HG03139 (cell line): ENCODE measurements at regions not wholly inside any gene's neighbourhood (a gene's known extent, or its start where the extent isn't known, plus 50 kb on each side); places are given as distances from the start of the nearest gene placed in this dataset.

Source experiments
- ATAC-seq: cut with Tn5 transposase; IDR thresholded peaks from one replicate; pipeline ENCODE4 v1.9.1; 2021; ENCODE audit not compliant: unreplicated experiment

GRCh38 chr6:100269189-100269588 is 195.5 kb downstream of the SIM1 start:
- no peak for ATAC-seq

DNA sequence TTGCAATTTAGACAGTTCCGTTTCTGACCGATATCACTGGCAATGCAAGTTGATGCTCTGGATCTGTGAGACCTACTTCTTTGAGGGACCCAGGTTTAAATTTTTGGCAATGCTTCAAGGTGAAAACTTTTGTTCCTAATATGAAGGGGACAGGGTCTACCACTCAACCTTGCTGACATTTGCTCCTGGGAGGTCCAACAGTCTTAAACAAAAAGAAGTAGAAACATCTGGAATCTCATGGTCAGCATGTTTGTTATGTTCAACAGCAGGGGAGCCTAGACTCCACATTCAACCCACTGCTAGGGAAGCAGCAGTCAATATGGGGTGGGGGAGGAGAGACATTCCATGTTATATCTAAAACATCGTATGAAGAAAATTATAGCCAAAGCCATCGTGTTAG is 196.4 kb downstream of the SIM1 start:
- ATAC-seq, result no peak

GRCh38 chr6:100267721-100268123 is 197.0 kb downstream of the SIM1 start:
- no peak for ATAC-seq

GRCh38 chr6:100266494-100267401 is 198.0 kb downstream of the SIM1 start:
- no peak for ATAC-seq

DNA sequence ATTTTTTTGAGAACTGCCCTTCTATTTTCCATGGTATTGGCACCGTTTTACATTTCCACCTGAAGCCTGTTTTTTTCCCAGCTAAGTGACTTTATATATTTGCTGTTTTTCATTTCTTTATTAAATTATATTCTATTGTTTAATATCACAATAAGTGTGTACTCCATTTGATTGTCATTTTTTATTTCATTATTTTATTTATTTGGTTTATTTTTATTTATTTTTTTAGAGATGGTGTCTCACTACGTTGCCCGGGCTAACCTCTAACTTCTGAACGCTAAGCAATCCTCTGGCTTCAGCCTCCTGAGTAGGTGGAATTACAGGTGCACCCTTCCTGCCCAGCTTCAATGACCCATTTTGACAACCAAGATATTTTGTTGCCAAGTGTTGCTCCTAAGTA is 202.6 kb downstream of the SIM1 start:
- ATAC-seq, result no peak

- ATAC-seq, result no peak
These were observed 203.2 kb downstream of the SIM1 start for GRCh38 chr6:100261486-100261885.

- ATAC-seq, result no peak
These were observed 204.1 kb downstream of the SIM1 start for GRCh38 chr6:100260584-100260983.

DNA sequence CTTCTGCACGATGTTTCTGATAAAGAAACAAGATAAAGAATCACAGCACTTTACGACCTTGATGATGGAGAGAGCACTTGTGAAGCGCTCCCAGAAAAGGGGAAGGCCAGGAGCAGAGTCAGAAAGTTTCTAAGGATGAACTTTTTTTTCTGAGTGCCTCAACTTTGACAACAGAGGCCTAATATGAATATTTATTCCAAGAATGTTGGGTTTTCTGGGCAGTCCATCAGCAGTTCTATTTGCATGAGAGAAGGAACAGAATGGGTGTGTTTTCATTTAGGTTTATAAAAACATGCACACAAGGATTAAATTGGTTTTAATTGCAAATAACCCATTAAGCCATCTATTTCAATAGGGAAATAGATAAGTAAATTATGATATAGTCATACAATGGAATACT is 204.9 kb downstream of the SIM1 start:
- no peak for ATAC-seq

- ATAC-seq, result no peak
These were observed 206.0 kb downstream of the SIM1 start for GRCh38 chr6:100258752-100259151.

DNA sequence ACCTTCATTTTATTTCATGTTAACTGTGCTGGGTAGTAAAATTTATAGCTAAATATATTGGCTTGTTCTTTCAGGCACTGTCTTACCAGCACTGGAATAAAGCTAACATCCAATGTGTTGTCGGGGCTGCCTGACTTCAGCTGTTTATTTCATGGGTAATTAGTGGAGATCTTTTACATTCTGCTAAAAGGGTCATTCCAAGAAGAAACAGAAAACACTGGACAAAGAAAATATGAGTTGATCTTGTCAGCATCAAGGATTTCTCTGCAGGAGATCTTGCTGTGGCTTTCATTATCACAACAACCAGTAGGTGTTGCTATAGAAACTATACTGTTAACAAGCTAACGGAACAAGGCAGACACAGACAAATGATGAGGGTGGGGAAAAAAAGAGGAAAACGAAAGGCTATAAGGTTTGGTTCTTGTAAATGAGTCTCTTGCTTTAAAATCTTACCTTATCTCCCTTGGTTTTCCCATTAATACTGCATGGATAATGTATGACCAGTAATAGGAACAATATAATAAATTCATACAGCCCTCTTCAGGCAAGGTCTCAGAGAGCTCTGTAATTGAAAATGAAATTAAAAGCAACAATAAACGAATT is 206.8 kb downstream of the SIM1 start:
- ATAC-seq, result peak; percentile 82

- ATAC-seq, result no peak
These were observed 209.0 kb downstream of the SIM1 start for GRCh38 chr6:100255701-100256100.

DNA sequence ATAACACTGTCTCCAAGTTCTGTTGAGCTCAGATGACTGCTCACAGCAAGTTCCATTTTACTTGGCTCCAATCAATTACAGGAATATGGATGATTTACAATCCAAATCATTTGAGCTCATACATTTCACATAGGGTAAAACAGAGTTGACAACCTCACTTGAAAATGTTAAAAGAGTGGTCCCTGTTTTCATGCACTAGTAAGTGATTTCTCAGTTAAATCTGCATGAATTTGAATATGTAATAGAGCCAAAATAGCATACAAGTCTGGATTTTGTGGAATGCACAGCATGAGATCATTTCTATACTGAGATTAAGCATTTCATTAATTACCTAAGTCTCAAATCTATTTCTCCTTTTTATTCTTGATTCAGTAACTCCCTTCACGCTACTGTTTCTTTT is 217.6 kb downstream of the SIM1 start:
- no peak for ATAC-seq

DNA sequence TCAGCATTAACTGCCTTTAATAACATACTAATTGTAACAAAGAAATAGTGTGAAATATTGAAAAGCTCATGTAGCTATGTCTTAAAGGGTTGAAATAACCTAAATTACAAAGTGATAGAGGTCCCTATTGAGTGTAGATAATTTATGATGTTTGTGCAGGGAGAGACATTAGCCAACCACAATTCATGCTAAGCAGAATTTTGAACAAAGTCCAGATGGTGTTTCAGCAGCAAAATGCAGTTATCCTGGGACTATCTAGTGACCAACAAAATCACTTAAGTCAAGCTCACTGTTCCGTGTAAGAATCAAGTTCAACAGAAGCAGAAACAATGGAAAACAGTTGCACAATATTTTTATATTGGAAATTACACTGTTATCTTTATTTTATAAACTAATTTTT is 218.5 kb downstream of the SIM1 start:
- ATAC-seq, result no peak

GRCh38 chr6:100240798-100241197 is 223.9 kb downstream of the SIM1 start:
- ATAC-seq, result no peak

DNA sequence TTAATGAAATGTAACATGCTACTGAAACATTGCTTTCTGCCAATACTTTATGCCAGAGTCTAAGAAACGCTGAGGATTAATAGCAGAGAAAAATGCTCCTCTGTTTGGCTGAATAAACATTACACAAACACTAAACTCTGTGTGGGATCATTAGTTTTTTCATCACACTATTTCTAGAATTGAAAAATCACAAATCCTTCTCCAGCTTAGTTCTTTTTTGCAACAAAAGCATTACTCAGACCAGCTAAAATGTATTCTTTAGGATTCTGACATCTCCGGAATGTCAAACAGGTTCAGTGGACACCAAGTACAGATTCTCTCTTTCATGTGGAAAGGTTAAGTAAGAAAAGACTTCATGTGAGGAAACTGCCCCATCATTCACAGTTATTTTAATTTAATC is 226.9 kb downstream of the SIM1 start:
- no peak for ATAC-seq

GRCh38 chr6:100236389-100236788 is 228.3 kb downstream of the SIM1 start:
- ATAC-seq, result no peak

DNA sequence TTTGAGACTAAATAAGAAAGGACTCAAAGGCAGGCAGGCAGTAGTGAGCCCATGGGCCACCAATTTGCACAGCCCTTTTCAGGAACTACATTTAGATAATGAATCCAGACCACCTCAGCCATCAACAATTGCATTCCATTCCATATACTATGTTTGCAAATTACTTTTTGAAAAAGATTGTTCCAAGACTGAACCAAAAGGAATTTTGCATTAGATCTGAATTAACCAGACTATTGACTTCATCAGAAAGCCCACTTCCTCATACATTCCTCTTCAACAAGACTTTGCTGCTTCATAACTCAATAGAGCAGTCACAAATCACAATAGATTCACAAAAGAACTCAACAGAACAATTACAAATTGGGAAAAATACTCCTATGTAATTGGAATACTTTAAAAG is 229.1 kb downstream of the SIM1 start:
- ATAC-seq, result no peak

DNA sequence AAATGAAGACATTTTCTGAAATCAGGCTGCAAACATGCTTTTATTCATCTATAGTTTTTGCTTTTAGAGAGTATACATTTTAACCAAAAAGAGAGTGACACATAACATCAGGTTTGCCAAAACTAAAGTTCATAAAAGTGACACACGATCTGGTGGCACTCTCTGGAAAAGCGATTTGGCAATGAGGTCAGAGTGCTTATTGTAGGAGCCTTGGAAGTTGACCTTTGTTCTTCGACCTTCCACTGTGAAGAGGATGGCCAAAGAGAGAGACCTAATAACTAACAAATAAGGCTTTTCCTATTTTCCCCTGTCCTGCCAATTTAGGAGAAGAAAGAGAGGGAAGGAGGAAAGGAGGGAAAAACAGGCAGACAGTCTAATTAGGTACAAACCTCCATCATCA is 230.1 kb downstream of the SIM1 start:
- no peak for ATAC-seq

- no peak for ATAC-seq
These were observed 231.7 kb downstream of the SIM1 start for GRCh38 chr6:100232781-100233573.

DNA sequence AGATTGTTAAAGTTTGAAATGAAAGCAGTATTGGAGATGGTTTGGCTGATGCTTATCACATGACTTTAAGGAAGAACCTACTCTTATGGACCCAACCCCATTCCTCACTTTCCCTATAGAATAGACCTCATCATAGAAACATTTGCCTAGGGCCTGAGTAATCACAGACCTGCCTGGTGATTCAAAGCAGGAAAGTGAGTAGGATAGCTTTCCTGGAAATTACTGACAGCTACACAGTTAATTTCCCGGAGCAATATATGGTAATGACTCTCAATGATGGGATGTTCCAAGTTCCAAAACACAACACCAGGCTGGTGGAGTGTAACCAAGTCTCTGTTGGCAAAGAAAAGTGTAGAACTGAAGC is 233.8 kb downstream of the SIM1 start:
- no peak for ATAC-seq

DNA sequence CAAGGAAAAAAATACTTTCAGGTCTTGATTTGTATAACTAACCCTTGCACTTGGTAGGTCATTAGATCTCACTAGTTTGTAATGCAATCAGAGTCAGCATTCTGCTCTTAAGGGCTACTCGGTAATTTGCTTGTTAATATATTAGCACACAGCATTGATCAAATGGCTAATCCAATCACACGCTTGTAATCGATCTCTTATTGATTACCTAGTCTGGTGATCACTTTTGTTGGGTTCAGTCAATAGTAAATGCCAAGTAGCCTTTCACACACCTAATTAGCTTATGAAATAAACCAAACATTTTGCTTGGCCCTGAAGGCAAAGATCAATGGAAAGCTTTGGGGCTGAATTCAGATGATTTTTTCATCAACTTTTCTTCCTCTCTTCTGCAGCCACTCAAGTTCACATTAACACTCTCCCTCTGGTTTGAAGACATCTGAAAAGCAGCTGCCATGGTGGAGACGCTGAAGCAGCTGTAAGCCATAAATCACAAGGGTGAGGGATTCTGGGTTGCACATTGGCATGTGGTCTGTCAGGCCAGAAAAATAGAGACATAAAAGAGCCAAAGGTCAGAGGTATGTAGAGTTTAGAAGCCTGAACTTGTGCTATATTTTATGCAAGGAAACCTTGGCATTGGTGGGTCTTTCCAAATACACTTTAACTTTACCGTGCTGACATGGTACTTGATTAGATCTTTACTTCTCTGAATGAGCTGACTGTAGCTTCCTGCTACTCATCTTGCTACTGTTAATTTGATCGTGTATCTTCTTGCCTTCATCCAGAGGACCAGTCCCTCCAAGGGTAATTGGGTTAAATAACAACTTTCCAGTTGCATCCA is 234.4 kb downstream of the SIM1 start:
- no peak for ATAC-seq
